Transverse colon (tissue), 4 donors: ENCODE measurements at regions not wholly inside any gene's neighbourhood (a gene's known extent, or its start where the extent isn't known, plus 50 kb on each side); places are given as distances from the start of the nearest gene placed in this dataset.

Experiments used
- DNase-seq: peaks from one replicate; pipeline ENCODE4 v3.0.0-alpha.2; 2019
- H3K27ac ChIP-seq, 4 donors: fragments of 200-600 bp; sonication (generic); 2 replicates each; pipeline ENCODE4 v1.5.1; 2016 to 2018; ENCODE audit warnings: inconsistent platforms in 4 of 4
- H3K27me3 ChIP-seq: fragments of 200-600 bp; sonication (generic); 2 replicates; pipeline ENCODE4 v1.5.1; 2017; ENCODE audit warnings: inconsistent platforms
- H3K36me3 ChIP-seq, 4 donors: fragments of 200-600 bp; sonication (generic); 2 replicates each; pipeline ENCODE4 v1.5.1; 2017 to 2019; ENCODE audit warnings: inconsistent platforms in 4 of 4
- H3K4me1 ChIP-seq, 4 donors: fragments of 200-600 bp; sonication (generic); 2 replicates each; pipeline ENCODE4 v1.5.1; 2017 to 2020; ENCODE audit warnings: inconsistent platforms in 4 of 4
- H3K4me3 ChIP-seq, 4 donors: fragments of 200-600 bp; sonication (generic); 1 replicate in 1 of 4; 2 replicates in 3 of 4; pipeline versions ENCODE4 v1.5.1 to v1.6.1; 2017 to 2019; ENCODE audit warnings: inconsistent platforms in 4 of 4
- H3K9me3 ChIP-seq, 2 donors: fragments of 200-600 bp; sonication (generic); 2 replicates each; pipeline ENCODE4 v1.5.1; 2017 to 2019; ENCODE audit warnings: inconsistent platforms in 2 of 2
- CTCF ChIP-seq, 5 experiments: fragments of 200-600 bp in 3 of 5; fragments of 450-650 bp in 2 of 5; sonication (generic) in 3 of 5; IDR thresholded peaks; 1 replicate in 2 of 5; 2 replicates in 3 of 5; pipeline ENCODE4 v1.5.1; 2016 to 2017; ENCODE audit warnings: antibody characterized with exemption in 5 of 5, inconsistent platforms in 3 of 5, mild to moderate bottlenecking in 2 of 5, moderate library complexity in 1 of 5
- EP300 ChIP-seq: sonication (generic); formaldehyde crosslinking; IDR thresholded peaks from one replicate; pipeline ENCODE4 v1.6.1; 2017; ENCODE audit warnings: antibody characterized with exemption, low read depth
- POLR2A ChIP-seq: fragments of 450-650 bp; IDR thresholded peaks from one replicate; pipeline ENCODE4 v1.6.1; 2016; ENCODE audit warnings: antibody characterized with exemption, mild to moderate bottlenecking, moderate library complexity
- POLR2AphosphoS5 ChIP-seq, 3 donors: sonication (generic); formaldehyde crosslinking; IDR thresholded peaks; one replicate each; pipeline ENCODE4 v1.6.1; 2016; ENCODE audit warnings: antibody characterized with exemption in 3 of 3
- WGBS, 2 donors: methylation state at CpG; one replicate each; pipeline ENCODE4 v1.1.5; 2018; ENCODE audit warnings: low coverage in 1 of 2; 5-methylcytosine and 5-hydroxymethylcytosine counted together
- in situ Hi-C, 4 donors: fragments of 200-750 bp; cut with MboI; loops; one replicate each; pipeline versions ENCODE4 v1.15.0 to v1.15.1; 2017; ENCODE audit warnings: low sequenced_read_pairs in 3 of 4, low pct_ligation_motif_present in 1 of 4, low pct_unique_long_range_greater_than_20kb in 1 of 4
- intact Hi-C: fragments of 100-400 bp; cut with DNase I; formaldehyde crosslinking; loops from one replicate; pipeline ENCODE4 v1.15.1; 2023; ENCODE audit warnings: low total_unique reads

DNA sequence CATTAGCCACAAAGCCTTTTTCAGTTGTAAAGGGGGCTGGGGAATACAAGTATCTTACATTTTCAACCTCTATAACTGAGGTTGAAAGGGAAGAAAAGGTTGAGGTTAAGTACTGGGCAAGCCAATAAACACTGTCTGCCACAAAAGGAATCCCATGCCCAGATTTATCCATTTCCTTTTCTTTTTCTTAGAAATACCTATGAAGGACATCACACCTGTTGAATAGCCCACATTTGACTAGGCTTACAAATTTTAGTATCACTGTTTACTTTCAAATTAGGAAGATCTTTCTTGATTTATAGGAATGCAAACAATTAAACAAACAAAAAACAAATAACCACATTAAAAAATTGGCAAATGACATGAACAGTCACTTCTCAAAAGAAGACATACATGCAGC lies 81.0 kb upstream of the CAV2 start:
- Histone ChIP-seq H3K4me1 (peaks cover 0 to 6% (median 0%) of the 10 kb centered on the region in 4 donors), H3K4me3 (no peak overlapping the region), H3K27ac (no peak overlapping the region), H3K36me3 (no peaks in the 10 kb centered on the region), H3K27me3 (no peaks in the 10 kb centered on the region), H3K9me3 (no peaks in the 10 kb centered on the region)
- TF ChIP-seq CTCF (IDR thresholded peaks at IDR 0.05) (no peak), EP300 (no peak), POLR2A (no peak), POLR2AphosphoS5 (IDR thresholded peaks at IDR 0.05) (no peak)
- in situ Hi-C loops (no loop called here), intact Hi-C loops (no loop called here)
- no peak for DNase-seq

DNA sequence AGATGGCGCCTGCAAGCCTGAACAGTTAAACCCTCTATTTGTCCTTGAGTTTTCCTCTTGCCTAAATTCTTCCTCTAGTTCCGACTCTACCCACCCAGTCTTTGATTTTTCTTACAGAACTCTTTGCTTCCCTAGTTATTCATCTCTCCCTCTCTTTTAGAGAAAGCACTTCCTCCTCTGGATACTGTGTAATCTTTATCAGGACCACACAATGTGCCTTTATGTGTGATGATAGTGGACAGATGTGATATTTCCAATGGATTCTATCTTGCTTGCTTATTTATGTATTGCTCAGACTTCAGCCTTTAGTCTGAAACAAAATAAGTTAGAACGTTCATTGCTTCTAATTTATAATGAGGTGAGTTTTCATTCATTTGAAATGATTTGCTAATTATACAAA lies 79.5 kb upstream of the CAV2 start:
- 67 to 71% methylated on average over 3 of the region's 3 CpGs for WGBS, 2 donors
- in situ Hi-C loops (no loop called here), intact Hi-C loops (no loop called here)
- no peak for DNase-seq
- TF ChIP-seq POLR2AphosphoS5 (IDR thresholded peaks at IDR 0.05) (no peak), POLR2A (no peak), EP300 (no peak), CTCF (IDR thresholded peaks at IDR 0.05) (no peak)
- no peaks in the 10 kb centered on the region for H3K36me3 ChIP-seq
- H3K4me3 ChIP-seq, result no peak overlapping the region
- no peaks in the 10 kb centered on the region for H3K9me3 ChIP-seq
- no peak overlapping the region for H3K27ac ChIP-seq
- peaks cover 0 to 6% (median 0%) of the 10 kb centered on the region in 4 donors for H3K4me1 ChIP-seq
- H3K27me3 ChIP-seq, result no peaks in the 10 kb centered on the region

- Histone ChIP-seq H3K27ac (no peak overlapping the region), H3K4me1 (peaks cover 0 to 7% (median 5%) of the 10 kb centered on the region in 4 donors), H3K36me3 (no peaks in the 10 kb centered on the region), H3K4me3 (no peak overlapping the region), H3K27me3 (no peaks in the 10 kb centered on the region), H3K9me3 (no peaks in the 10 kb centered on the region)
- in situ Hi-C loops (no loop called here), intact Hi-C loops (no loop called here)
- TF ChIP-seq POLR2A (no peak), EP300 (no peak), CTCF (IDR thresholded peaks at IDR 0.05) (no peak), POLR2AphosphoS5 (IDR thresholded peaks at IDR 0.05) (no peak)
- DNase-seq, result no peak
- 74 to 91% methylated on average over 1 of the region's 1 CpG for WGBS, 2 donors
Measured at GRCh38 chr7:116421298-116421697, 78.2 kb upstream of the CAV2 start.

DNA sequence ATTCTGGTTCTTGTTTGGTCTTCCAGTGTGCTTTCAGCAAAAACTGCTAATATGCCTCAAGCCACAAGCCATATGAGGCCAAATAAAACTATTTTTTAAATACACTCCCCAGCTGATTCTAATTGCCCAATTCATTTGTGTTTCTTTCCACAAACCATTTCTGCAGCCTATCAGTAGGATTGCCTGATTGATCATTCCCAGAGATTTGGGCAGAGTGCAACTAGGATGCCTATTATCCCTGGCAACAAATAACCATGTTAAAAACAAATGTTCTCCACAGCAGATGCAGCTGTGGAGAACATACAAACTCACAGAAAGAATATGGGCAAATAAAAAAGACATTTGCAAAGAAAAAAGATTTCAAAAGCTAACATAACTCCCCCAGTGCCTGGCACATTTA lies 76.9 kb upstream of the CAV2 start:
- Histone ChIP-seq H3K36me3 (no peaks in the 10 kb centered on the region), H3K4me3 (no peak overlapping the region), H3K9me3 (no peaks in the 10 kb centered on the region), H3K27ac (no peak overlapping the region), H3K27me3 (no peaks in the 10 kb centered on the region), H3K4me1 (peaks cover 3 to 15% (median 9%) of the 10 kb centered on the region in 4 donors)
- in situ Hi-C loops, result no loop called here
- TF ChIP-seq EP300, result no peak
- no peak for TF ChIP-seq POLR2AphosphoS5 (IDR thresholded peaks at IDR 0.05)
- no peak for TF ChIP-seq POLR2A
- no peak for TF ChIP-seq CTCF (IDR thresholded peaks at IDR 0.05)
- intact Hi-C loops, result no loop called here
- no peak for DNase-seq
